ENCODE measurements at regions not wholly inside any gene's neighbourhood (a gene's known extent, or its start where the extent isn't known, plus 50 kb on each side); places are given as distances from the start of the nearest gene placed in this dataset.

- Histone ChIP-seq H3K27me3 (ENCODE audit: insufficient read depth, low read length) (no peaks in the 10 kb centered on the region; the same call in 1 of the 2 replicates), H4K91ac (ENCODE audit: insufficient read length, low read depth, low read length) (no peak overlapping the region), H3K23ac (ENCODE audit: insufficient read length, low read depth, low read length) (no peak overlapping the region), H2BK20ac (ENCODE audit: low read depth, low read length, poor library complexity, severe bottlenecking) (no peak overlapping the region), H2BK12ac (ENCODE audit: insufficient read length, low read depth, low read length) (no peak overlapping the region), H2AK5ac (ENCODE audit: insufficient read length, low read length) (no peak overlapping the region), H2BK15ac (ENCODE audit: low read depth, low read length) (no peak overlapping the region), H3K4me2 (ENCODE audit: insufficient read depth, insufficient read length, low read length) (no peak overlapping the region), H2BK5ac (ENCODE audit: insufficient read length, low read length) (no peak overlapping the region), H3K23me2 (ENCODE audit: insufficient read length, low read depth, low read length, poor library complexity, severe bottlenecking) (no peaks in the 10 kb centered on the region), H3K9ac (ENCODE audit: extremely low read depth, insufficient read length, low read length) (no peak overlapping the region), H2AFZ (ENCODE audit: low read length) (no peak overlapping the region), H3K14ac (ENCODE audit: insufficient read depth, low read length) (no peak overlapping the region), H3K79me2 (ENCODE audit: insufficient read depth, low read length) (no peaks in the 10 kb centered on the region), H3T11ph (ENCODE audit: low read length) (no peak overlapping the region), H4K5ac (ENCODE audit: insufficient read length, low read depth, low read length) (no peak overlapping the region), H3K18ac (ENCODE audit: insufficient read length, low read depth, low read length) (no peak overlapping the region), H3K27ac (ENCODE audit: insufficient read length, low read depth, low read length) (no peak overlapping the region), H3K4ac (ENCODE audit: low read depth, low read length) (no peak overlapping the region), H3K56ac (ENCODE audit: insufficient read length, low read depth, low read length) (no peak overlapping the region), H4K8ac (replicated peaks; ENCODE audit: insufficient read length, low read depth, low read length) (no peak overlapping the region), H2BK120ac (ENCODE audit: low read depth, low read length, poor library complexity, severe bottlenecking) (no peak overlapping the region), H3K9me3 (ENCODE audit: control insufficient read depth, low read depth, low read length) (no peaks in the 10 kb centered on the region), H4K20me1 (ENCODE audit: control insufficient read depth, insufficient read depth, insufficient read length) (no peaks in the 10 kb centered on the region), H3K79me1 (ENCODE audit: insufficient read depth, low read depth, low read length, poor library complexity, severe bottlenecking) (no peaks in the 10 kb centered on the region), H3K4me1 (ENCODE audit: insufficient read depth, low read length) (peaks cover 6% of the 10 kb centered on the region)
- no peak for DNase-seq
- no CpG with 5 or more reads among the region's 1 CpG for WGBS (ENCODE audit: extremely low coverage, insufficient read length, low lambda C conversion rate)
- H3K4me3 Mint-ChIP-seq, result no peak overlapping the region
- H3K27ac Mint-ChIP-seq, result no peak overlapping the region
- no peaks in the 10 kb centered on the region for H3K9me3 Mint-ChIP-seq
- no peak for TF ChIP-seq CTCF (conservative IDR thresholded peaks at IDR 0.05)
- no peaks in the 10 kb centered on the region; a peak in 1 of 7 replicates for H3K36me3 Mint-ChIP-seq (ENCODE audit: insufficient read depth in 1 of 3, low read depth in 3 of 3)
- peaks cover 23% of the 10 kb centered on the region for H3K27me3 Mint-ChIP-seq (ENCODE audit: low read depth)
- peaks cover 18 to 23% of the 10 kb centered on the region in 2 experiments for H3K4me1 Mint-ChIP-seq
These were observed 428.8 kb downstream of the ZNF521 start for GRCh38 chr18:24923138-24923537.
